Osteocyte (in vitro differentiated cells): ENCODE measurements at regions not wholly inside any gene's neighbourhood (a gene's known extent, or its start where the extent isn't known, plus 50 kb on each side); places are given as distances from the start of the nearest gene placed in this dataset.

Experiments used
- DNase-seq: peaks from one replicate; pipeline ENCODE4 v3.0.0; 2021; ENCODE audit warnings: mixed read lengths; ENCODE audit not compliant: unreplicated experiment; ENCODE audit errors: extremely low spot score
- H3K27ac Mint-ChIP-seq: one replicate; pipeline ENCODE4 v1.8.0; 2021; ENCODE audit warnings: mild to moderate bottlenecking, mixed read lengths; ENCODE audit not compliant: unreplicated experiment
- H3K27me3 Mint-ChIP-seq: one replicate; pipeline ENCODE4 v1.8.0; 2021; ENCODE audit warnings: mixed read lengths; ENCODE audit not compliant: unreplicated experiment
- H3K36me3 Mint-ChIP-seq: one replicate; pipeline ENCODE4 v1.8.0; 2021; ENCODE audit warnings: mixed read lengths; ENCODE audit not compliant: unreplicated experiment
- H3K4me1 Mint-ChIP-seq: one replicate; pipeline ENCODE4 v1.8.0; 2021; ENCODE audit warnings: mixed read lengths; ENCODE audit not compliant: unreplicated experiment
- H3K4me3 Mint-ChIP-seq: one replicate; pipeline ENCODE4 v1.8.0; 2021; ENCODE audit warnings: mild to moderate bottlenecking, moderate library complexity, mixed read lengths; ENCODE audit not compliant: unreplicated experiment
- H3K9me3 Mint-ChIP-seq: one replicate; pipeline ENCODE4 v1.8.0; 2021; ENCODE audit warnings: mixed read lengths; ENCODE audit not compliant: unreplicated experiment
- TF ChIP-seq, protein P1 (sequence below): fragments of 200-600 bp; sonication (generic); IDR thresholded peaks from 2 replicates; pipeline ENCODE4 v1.5.0; 2021; ENCODE audit warnings: antibody characterized with exemption, mild to moderate bottlenecking, moderate library complexity

DNA sequence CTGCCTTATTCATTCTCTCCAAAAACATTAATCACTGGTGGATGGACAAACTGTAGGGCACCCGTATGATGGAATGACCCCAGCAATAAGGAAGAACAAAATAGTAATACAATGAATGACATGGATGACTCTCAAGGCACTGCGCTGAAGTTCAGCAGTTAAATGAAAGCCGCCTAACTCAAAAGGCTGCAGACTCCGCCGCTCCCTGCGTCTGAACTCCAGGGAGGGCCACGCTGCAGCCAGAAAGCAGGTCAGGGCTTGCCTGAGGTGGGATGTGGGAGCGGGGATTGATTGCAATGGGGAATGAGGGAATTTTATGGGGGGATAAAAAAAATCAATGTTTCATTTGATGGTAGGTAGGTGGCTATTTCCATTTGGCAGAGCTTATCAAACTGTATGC, 86.5 kb upstream of the LAPTM4A start:
- TF ChIP-seq, protein P1, sequence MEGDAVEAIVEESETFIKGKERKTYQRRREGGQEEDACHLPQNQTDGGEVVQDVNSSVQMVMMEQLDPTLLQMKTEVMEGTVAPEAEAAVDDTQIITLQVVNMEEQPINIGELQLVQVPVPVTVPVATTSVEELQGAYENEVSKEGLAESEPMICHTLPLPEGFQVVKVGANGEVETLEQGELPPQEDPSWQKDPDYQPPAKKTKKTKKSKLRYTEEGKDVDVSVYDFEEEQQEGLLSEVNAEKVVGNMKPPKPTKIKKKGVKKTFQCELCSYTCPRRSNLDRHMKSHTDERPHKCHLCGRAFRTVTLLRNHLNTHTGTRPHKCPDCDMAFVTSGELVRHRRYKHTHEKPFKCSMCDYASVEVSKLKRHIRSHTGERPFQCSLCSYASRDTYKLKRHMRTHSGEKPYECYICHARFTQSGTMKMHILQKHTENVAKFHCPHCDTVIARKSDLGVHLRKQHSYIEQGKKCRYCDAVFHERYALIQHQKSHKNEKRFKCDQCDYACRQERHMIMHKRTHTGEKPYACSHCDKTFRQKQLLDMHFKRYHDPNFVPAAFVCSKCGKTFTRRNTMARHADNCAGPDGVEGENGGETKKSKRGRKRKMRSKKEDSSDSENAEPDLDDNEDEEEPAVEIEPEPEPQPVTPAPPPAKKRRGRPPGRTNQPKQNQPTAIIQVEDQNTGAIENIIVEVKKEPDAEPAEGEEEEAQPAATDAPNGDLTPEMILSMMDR = no peak
- no peaks in the 10 kb centered on the region for H3K27me3 Mint-ChIP-seq
- H3K4me3 Mint-ChIP-seq = no peak overlapping the region
- no peaks in the 10 kb centered on the region for H3K36me3 Mint-ChIP-seq
- H3K27ac Mint-ChIP-seq = no peak overlapping the region
- no peak for DNase-seq
- H3K9me3 Mint-ChIP-seq = no peaks in the 10 kb centered on the region
- peaks cover 20% of the 10 kb centered on the region for H3K4me1 Mint-ChIP-seq

DNA sequence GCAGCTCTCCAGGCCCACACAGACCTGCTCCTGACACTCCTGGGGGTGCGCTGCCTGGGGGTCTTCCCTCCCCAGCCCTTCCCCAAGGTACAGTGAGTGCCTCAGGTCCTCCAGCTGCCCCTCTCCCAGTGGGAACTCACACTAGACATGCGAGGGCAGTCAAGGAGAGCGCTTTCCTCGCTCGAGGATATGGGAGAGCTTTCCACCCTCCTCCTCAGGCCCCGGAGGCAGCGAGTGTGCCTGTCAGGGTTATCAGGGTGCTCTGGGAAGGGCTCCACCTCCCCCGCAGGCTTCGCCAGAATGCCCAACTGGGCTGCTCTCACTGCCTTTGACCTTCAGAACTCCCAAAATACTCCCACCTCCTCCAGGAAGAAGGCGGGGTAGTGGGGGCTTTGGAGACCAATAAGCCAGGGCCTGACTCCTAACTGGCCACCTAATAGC, 85.7 kb upstream of the LAPTM4A start:
- Mint-ChIP-seq H3K4me3 (no peak overlapping the region), H3K4me1 (peaks cover 20% of the 10 kb centered on the region), H3K27me3 (no peaks in the 10 kb centered on the region), H3K36me3 (no peaks in the 10 kb centered on the region), H3K9me3 (no peaks in the 10 kb centered on the region), H3K27ac (no peak overlapping the region)
- DNase-seq = no peak
- TF ChIP-seq, protein P1 = no peak

- peaks cover 25% of the 10 kb centered on the region for H3K4me1 Mint-ChIP-seq
- H3K27me3 Mint-ChIP-seq = no peaks in the 10 kb centered on the region
- TF ChIP-seq, protein P1 = no peak
- DNase-seq = no peak
- H3K27ac Mint-ChIP-seq = no peak overlapping the region
- H3K9me3 Mint-ChIP-seq = no peaks in the 10 kb centered on the region
- no peaks in the 10 kb centered on the region for H3K36me3 Mint-ChIP-seq
- H3K4me3 Mint-ChIP-seq = no peak overlapping the region
Observed at GRCh38 chr2:20136149-20136548, 84.7 kb upstream of the LAPTM4A start.

GRCh38 chr2:20135631-20136050, 84.2 kb upstream of the LAPTM4A start:
- H3K4me3 Mint-ChIP-seq = no peak overlapping the region
- peaks cover 29% of the 10 kb centered on the region for H3K4me1 Mint-ChIP-seq
- H3K9me3 Mint-ChIP-seq = no peaks in the 10 kb centered on the region
- DNase-seq = no peak
- no peak overlapping the region for H3K27ac Mint-ChIP-seq
- no peaks in the 10 kb centered on the region for H3K27me3 Mint-ChIP-seq
- no peaks in the 10 kb centered on the region for H3K36me3 Mint-ChIP-seq
- TF ChIP-seq, protein P1 = peak; percentile 83

DNA sequence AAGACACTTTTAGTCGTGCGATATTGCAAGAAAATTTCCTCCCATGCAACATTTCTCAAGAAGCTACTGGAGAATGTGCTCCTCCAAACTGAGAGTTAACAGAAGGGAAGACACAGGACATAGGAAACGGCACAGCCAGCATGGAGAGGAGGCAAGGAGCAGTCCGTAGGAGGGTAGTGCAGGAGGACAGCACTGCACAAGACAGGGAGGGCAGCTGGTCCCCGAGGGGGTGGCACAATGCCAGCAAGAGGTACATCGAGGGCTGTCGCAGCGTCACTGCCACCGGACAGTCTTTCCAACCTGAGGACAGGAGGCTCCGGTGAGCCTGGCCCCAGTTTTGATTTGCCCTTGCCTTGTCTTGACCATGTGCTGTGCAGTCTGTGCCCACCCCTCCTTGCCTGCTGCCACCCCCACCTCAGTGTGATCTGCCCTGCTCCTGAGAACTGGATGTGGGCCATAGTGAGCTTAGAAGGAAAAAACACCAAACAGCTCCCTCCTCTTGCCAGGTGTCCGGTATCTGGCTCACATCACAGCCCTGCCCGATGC, 81.6 kb upstream of the LAPTM4A start:
- DNase-seq = no peak
- no peak overlapping the region for H3K27ac Mint-ChIP-seq
- H3K4me1 Mint-ChIP-seq = peaks cover 31% of the 10 kb centered on the region
- TF ChIP-seq, protein P1 = no peak
- H3K9me3 Mint-ChIP-seq = no peaks in the 10 kb centered on the region
- H3K36me3 Mint-ChIP-seq = no peaks in the 10 kb centered on the region
- H3K4me3 Mint-ChIP-seq = no peak overlapping the region
- H3K27me3 Mint-ChIP-seq = no peaks in the 10 kb centered on the region
